GM18909 (cell line): ENCODE measurements at regions not wholly inside any gene's neighbourhood (a gene's known extent, or its start where the extent isn't known, plus 50 kb on each side); places are given as distances from the start of the nearest gene placed in this dataset.
"Not testable (repeated sequence)": the region's sequence is repeated elsewhere in the genome, so short reads cannot be mapped to it uniquely, and the experiment has no call there.

Experiments used
- ATAC-seq: cut with Tn5 transposase; IDR thresholded peaks from one replicate; pipeline ENCODE4 v1.9.1; 2021; ENCODE audit warnings: mild to moderate bottlenecking; ENCODE audit not compliant: unreplicated experiment, poor library complexity

DNA sequence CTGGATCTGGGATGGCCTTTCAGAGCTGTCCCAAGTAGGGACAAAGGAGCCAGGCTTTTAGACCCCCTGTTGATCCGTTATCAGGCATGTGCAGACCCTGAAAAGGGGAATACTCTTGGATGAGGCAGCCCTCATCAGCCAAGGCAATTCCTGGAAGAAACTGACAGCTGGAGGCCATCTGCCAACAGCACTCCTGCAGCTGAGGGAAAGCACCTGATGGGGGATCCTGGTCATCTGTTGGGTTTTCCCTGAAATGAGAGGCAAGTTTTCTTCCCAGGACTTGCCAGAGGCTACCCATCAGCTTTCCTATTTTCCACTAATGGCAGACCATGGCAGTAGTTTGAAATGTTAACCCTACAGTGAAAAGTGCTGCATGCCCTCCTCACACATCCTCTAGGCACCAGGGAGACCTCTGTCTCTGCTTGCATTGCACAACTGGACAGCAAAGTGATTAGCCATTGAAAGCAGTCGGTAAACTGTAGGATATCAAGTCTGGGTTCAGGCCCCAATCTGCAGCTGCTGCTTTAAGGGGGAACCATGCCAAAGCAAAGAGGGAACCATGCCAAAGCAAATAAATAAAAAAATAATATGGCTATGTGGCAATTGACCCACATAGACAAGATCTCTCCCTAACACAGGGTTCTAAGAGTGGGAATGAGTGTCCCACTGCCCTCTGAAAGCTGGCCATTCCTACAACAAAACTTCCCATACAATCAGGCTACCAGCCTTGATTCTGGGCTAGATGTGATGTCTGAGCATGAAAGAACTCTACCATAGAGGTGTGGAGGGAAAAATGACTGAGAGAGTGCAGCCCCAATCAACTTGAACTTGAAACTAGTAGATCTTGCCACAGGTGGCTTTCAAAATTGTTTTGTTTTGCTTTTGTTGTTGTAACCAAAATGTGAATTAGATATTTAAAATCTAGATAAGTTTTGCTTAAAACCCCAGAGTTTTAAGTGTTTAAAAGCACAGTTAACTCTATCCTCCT is 232.0 kb upstream of the STT3B start:
- ATAC-seq: no peak

DNA sequence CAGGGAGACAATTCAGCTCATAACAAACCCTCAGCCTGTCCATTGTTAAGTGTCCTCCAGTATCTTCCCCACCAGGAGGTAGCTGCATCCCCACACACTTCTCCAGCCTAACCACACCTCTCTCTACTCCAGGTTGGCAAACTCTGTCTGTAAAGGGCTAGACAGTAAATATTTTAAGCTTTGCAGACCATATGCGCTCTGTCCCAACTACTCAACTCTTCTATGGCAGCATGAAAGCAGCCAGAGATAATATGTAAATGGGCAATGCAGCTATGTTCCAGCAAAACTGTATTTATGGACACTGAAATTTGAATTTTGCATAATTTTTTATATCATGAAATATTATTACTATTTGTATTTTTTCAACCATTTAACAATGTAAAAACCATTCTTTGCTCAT is 230.4 kb upstream of the STT3B start:
- no peak for ATAC-seq

DNA sequence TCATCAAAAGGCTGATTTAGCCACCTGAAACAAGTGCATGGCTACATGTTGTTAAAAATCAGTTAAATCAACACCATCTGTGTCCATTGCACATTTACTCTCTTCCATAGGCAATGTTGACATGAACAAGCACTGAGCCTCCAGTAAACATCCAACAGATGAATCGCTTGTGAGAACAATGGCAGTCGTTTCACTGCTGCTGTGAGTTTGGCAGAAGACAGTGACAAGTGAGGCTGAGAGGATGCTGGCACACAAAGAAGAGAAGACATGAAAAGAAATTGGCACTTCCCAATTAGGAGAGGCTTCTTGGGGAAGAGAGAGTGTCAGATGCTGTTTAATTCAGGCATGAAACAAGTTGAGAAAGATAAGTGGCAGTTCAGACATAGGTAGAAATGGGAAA is 227.4 kb upstream of the STT3B start:
- ATAC-seq: no peak

DNA sequence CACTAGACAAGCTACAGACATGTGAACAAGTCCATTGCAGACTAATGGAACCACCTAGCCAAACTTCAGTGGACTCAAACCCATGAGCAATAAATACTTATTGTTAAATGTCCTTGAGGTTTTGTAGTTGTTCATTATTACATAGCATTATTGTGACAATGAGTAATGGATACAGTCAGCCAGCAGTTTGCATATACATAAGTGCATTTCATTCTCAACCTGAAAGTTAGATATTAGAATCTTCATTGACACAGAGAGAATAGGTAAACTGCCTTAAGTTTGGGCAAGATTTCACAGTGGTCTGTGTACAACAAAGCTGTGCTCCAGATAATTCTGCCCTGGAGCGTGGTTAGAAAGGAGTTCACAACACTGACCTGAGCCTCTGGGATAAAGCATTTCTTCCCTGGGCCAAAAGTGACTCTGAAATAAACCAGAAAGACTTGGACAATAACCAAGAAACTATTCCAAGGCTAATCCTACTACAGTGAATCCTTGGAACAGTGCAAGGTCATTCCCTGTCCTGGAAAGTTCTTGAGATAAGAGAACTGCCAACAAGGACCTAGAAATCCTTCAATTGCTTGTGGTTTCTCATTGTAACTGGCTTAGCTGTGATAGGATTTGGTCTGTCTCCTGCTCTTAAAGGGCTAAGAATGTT is 225.5 kb upstream of the STT3B start:
- ATAC-seq: no peak

DNA sequence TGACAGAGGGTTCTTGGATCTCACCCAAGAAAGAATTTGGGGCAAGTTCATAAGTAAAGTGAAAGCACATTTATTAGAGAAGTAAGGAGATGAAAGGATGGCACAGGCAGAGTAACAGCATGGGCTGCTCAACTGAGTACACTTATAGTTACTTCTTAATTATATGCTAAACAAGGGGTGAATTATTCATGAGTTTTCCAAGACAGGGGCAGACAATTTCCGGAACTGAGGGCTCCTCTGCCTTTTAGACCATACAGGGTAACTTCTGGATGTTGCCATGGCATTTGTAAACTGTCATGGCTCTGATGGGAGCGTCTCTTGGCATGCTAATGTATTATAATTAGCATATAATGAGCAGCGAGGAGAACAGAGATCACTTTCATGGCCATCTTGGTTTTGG is 221.2 kb upstream of the STT3B start:
- ATAC-seq: no peak

DNA sequence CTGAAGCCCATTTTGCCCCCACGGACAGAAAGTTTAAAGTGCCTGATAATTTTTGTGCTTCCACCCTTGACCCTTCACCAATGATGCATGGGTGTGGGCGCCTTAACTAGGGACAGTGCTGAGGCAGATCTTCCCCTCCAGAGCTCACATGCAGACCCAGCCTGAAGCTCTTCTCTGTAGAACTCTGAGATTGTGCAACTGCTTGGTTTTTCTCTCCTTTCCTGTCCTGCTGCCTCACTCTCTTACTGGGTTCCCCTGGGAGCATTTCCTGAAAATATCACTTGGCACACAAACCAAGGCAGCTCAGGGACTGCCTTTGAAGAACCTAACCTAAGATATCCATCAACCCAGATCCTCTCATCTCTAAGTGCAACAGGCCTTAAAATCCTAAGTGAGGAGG is 220.3 kb upstream of the STT3B start:
- ATAC-seq: no peak

DNA sequence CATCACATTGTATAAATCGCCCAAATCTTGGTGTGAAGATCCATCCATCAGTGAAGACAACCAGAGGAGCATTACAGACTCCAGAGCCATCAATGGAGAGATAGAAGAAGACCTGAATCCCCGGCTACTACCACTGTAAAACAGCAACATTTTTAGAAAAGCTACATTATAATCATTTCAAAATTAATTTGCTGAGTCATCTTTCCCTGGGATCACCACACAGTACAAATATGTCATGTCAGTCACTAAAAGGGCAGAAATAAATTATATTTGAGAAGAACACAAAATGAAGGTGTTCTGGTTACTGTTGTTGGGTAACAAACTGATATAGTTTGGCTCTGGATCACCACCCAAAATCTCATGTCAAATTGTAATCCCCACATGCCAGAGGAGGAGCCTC is 218.5 kb upstream of the STT3B start:
- ATAC-seq: no peak

DNA sequence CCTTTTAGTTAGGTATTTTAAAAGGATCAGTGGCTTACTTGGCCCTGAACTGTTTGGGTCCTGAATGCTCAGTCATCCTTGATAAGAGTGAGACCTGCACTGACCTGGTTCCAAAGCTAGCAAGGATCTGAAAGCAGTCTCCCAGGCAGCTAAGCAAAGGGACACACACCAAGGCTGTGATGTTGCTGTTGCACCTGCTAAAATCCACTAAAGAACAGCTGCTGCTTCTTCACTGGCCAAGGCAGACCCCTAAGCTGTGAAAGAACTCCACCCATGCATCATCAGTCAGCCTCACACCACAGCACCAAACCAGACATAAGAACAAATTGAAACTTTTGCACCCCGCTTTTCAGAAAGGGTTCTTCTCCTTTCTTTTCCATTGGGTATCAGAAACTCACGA is 213.4 kb upstream of the STT3B start:
- ATAC-seq: no peak

DNA sequence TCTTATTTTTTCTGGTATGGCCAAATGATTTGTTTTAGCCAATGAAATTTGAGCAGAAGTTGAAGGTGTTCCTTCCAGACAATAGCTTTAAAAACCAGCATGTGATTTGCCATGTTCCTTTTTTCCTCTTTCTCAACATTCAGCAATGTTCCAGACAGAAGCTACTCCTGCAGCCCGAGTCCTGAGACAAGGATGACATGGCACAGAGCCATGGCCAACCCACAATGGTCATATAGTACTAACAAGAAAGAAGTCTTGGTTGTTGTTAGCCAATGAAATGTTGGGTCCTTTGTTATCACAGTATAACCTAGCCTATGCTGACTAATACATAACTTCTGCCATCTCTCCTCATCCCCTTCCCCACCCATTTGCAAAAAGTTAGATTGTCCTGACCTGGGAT is 211.1 kb upstream of the STT3B start:
- no peak for ATAC-seq

DNA sequence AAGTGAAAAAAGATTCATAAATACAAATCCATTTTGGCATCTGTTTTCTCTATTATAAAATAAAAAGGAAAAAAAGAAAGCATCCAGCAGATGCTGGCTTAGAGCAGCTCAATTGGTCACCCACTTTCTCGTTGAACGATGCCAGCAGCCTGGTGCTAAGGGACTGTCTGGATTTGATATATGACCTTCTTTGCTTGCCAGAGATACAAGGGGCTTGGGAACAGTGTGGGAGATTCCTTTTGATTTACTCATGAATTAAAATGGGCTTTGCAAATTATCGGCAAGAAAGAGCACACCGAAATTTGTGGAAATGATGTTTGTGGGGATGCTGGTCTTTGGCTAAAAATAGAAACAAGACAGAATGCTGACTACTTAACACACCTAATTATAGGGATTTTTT is 210.3 kb upstream of the STT3B start:
- no peak for ATAC-seq

DNA sequence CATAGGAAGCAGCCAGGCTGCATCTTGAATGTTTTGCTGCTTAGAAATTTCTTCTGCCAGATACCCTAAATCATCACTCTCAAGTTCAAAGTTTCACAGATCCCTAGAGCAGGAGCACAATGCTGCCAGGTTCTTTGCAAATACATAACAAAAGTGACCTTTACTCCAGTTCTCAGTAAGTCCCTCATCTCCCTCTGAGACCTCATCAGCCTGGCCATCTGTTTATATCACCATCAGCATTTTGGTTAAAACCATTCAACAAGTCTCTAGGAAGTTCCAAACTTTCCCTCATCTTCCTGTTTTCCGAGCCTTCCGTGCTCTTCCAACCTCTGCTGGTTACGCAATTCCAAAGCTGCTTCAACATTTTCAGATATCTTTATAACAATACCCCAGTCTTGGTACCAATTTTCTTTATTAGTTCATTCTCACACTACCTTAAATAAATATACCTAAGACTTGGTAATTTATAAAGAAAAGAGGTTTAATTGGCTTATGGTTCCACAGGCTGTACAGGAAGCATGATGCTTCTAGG is 204.8 kb upstream of the STT3B start:
- ATAC-seq: not testable (repeated sequence)

DNA sequence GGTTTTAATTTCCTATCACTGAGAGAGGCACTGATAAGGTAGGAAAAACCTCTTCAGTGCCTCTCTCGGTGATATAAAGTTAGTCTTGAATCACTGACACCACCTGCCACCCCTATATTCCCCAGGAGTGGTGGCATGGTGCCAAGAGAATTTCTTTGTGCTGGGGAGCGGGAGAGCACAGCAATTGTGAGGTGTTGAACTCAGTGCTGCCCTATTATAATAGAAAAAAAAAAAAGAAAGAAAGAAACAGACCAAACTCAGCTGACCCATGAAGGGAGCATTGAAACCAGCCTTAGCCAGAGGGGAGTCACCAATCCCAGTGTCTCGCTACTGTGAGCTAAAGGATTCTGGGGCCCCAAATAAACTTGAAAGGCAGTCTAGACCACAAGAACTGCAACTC is 201.4 kb upstream of the STT3B start:
- no peak for ATAC-seq

DNA sequence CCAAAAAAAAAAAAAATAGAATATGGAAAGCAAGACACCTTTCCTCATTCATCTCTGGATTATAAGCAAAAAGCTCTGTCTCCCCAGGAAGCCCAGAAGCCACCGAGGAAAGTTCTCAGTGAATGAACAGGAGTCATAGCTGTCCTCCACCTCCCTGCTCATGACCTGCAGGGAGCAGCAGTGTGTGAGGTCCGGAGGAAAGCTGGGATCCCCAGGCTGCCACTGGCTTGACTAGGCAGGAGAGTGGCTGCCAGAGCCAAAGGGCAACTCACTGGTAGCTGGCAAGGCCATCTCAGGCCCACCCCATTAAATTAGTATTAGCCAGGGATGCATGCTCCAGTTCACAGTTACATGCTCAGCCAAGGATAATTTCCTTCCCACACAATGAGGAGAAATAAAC is 191.6 kb upstream of the STT3B start:
- no peak for ATAC-seq

DNA sequence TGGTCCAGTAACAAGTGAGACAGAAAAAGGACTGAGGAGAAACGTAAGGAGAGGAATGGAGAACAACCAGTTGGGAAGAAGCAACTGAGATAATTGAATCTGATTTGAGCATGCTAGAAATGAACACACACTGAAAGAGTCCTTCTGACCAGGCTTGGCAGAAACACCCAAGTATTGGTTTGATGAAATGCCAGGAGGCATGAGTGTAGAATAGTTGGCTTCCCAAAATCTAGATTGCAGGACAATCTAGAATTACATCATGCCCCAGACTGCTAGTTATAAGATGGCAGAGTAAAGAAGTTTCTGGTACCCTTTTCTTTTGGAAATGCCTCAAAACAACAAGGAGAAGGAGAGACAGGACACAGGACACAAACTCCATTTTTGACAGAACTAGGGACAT is 189.7 kb upstream of the STT3B start:
- no peak for ATAC-seq

DNA sequence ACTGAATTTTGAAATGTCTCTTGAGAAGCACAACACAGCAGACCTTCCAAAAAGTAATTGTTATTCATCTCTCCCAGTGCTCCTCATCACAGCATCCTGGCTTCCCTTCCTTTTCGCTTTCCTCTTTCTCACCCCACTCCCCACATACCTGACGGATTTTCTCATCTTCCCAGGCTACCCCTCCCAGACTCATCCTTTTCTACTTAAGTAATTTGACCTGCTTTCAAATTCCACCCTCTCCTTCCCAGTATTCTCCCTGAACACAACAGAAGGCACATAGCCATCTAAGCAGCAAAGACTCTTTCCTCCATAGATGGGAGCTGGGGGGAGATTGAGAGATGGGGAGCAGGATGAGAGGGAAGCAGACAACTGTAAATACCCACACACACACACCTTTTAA is 187.1 kb upstream of the STT3B start:
- ATAC-seq: no peak

DNA sequence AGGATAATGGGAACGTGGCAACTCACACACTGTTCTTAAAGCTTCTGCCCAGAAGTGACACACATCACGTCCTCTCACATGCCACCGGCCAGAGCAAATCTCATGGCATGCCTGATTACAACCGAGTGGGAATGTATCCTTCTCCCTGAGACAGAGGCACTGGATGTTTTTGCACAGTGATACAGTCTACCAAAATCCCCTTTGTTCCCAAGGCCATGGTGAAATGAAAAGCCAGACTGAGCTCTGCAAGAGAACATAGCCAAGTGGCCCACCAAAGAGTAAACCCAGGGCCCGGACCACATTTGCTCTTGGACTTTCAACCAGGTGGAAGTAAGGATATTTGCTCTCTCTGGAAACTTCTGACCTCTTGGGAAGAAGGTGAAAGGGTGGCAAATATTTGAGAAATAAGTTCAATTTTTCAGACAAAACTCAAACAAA is 186.2 kb upstream of the STT3B start:
- no peak for ATAC-seq

DNA sequence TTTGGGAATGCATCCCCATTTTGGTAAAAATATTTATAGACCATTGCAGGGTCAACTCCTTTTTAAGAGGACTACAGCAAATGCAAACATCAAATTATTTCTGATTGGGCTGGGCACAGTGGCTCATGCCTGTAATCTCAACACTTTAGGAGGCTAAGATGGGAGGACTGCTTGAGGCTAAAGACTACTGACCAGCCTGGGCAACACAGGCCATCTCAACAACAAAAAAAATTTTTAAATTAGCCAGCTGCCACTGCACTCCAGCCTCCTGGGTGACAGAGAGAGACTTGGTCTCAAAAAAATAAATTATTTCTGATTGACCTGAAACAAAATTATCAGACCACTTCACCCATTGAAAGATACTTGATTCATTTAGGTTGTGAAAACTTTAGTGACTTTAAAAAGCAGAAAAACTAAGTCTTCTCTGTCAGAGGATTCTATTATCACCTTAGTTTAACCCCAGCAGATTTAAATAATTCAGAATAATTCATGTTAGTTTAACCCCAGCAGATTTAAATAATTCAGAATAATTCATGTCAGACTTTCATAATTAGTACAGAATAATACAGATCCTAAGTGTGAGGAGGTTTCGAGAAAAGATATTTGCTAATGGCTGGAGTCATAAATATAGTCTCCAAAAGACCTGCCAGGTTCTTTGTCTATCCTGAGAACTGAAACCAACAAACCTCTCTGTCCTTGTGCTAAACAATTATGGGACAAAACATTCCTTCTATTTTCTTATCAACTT is 183.6 kb upstream of the STT3B start:
- ATAC-seq: no peak

DNA sequence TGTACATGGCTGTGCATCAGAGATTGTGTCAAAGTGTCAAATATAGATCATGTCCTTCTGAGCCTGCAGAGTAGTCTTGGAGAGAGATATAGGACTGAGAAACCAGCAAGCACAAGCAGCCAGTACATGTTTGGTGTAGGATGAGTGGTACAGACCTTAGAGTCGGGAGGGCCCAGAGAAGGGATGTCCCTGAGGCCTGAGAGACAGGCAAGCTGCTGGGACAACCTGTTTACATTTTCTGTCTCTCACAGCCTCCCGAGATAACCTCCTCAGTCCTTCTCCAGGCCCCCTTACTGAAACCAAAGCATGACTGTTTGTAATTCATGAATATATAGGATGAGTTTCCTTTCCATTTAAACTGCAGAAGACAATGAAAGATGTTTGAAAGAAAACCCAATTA is 182.4 kb upstream of the STT3B start:
- ATAC-seq: no peak

DNA sequence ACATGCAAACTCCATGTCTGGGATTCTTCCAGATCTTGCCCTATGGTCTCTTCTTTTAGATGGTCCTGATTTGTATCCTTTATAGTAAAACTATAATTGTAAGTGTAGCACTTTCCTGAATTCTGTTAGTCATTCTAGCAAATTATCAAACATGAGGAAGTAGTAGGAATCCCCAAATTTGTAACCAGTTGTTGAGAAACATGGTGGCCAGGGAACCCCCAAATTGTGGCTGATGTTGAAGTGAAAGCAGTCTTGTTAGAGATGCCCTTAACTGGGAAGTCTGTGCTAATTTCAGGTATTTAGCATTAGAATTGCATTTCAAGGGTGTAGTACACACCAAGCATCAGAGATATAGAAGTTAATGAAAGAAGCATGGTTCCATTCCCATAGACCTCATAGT is 180.4 kb upstream of the STT3B start:
- ATAC-seq: no peak

DNA sequence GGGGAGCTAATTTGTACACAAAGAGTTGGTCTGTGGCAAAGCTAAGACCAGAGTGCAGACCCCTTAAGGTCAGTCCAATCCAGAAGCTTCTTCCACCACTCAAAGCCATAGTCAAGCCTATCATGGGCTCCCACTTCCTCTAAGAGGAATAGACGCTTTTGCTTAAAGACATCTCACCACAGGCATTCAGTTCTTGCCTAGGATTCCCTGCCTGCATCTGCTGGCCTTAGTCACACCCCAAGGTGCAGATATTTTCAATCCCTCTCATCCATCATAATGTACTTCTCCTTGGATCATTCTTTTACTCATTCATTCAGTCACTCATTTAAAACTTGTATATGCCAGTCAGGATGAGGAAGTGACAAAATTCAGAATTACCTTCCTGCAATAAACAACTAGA is 179.6 kb upstream of the STT3B start:
- ATAC-seq: no peak

DNA sequence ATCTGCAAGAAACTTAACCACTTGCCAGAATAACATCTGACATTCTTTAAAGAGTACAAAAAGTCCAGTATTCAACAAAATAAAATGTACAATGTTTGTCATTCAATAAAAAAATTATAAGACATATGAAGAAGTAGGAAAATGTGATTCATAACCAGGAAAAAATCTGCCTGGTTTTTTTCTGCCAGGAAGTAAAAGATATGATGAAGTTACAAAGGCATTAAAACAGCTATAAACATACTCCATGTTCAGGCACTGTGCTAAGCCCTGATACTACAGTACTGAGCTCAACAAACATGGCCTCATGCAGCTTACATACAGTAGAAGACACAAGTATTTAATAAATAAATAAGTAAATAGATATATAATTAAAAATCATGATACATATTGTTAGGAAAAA is 178.4 kb upstream of the STT3B start:
- ATAC-seq: no peak
